NB4 (cell line): ENCODE measurements at regions not wholly inside any gene's neighbourhood (a gene's known extent, or its start where the extent isn't known, plus 50 kb on each side); places are given as distances from the start of the nearest gene placed in this dataset.
"Not testable (repeated sequence)": the region's sequence is repeated elsewhere in the genome, so short reads cannot be mapped to it uniquely, and the experiment has no call there.

Source experiments
- MYC ChIP-seq: IDR thresholded peaks from 2 replicates; pipeline ENCODE4 v1.6.1; 2011; ENCODE audit warnings: low read depth, low read length
- POLR2A ChIP-seq: IDR thresholded peaks from 2 replicates; pipeline ENCODE4 v1.6.1; 2011; ENCODE audit warnings: mild to moderate bottlenecking; ENCODE audit not compliant: insufficient read length; ENCODE audit errors: extremely low read depth
- TF ChIP-seq, protein P1 (sequence below): IDR thresholded peaks from one replicate; pipeline ENCODE4 v1.5.1; 2012; ENCODE audit warnings: low read depth, low read length
- TF ChIP-seq, protein P2 (sequence below): IDR thresholded peaks from 2 replicates; pipeline ENCODE4 v1.6.1; 2011; ENCODE audit warnings: low read depth, low read length

DNA sequence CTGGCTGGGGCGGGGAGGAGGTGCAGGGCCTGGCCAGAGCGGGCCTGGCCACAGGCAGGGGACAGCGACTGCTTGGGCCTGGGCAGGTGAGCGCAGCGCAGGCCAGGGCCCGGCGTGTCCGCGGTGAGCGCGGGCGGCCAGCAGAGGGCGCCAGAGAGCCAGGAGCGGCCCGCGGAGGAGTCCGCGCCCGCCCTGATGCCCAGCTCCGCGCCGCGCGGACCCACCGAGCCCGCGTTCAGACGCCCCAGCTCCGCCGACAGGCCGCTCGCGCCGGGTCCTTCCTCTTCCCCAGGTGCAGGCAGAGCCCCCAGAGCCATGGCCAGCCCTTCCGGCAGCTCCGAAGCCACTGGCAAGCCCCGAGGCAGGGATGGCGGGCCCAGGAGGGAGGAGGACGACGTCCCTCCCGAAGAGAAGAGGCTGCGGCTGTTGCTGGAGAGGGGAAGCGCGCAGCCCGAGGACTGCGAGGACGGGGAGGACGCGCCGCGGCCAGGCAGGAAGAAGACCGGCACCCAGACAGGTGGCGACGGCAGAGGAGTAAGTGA, 171.1 kb upstream of the OSBPL11 start:
- TF ChIP-seq, protein P1, sequence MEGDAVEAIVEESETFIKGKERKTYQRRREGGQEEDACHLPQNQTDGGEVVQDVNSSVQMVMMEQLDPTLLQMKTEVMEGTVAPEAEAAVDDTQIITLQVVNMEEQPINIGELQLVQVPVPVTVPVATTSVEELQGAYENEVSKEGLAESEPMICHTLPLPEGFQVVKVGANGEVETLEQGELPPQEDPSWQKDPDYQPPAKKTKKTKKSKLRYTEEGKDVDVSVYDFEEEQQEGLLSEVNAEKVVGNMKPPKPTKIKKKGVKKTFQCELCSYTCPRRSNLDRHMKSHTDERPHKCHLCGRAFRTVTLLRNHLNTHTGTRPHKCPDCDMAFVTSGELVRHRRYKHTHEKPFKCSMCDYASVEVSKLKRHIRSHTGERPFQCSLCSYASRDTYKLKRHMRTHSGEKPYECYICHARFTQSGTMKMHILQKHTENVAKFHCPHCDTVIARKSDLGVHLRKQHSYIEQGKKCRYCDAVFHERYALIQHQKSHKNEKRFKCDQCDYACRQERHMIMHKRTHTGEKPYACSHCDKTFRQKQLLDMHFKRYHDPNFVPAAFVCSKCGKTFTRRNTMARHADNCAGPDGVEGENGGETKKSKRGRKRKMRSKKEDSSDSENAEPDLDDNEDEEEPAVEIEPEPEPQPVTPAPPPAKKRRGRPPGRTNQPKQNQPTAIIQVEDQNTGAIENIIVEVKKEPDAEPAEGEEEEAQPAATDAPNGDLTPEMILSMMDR: peak; percentile 32
- not testable (repeated sequence) for TF ChIP-seq POLR2A, MYC
- TF ChIP-seq, protein P2, sequence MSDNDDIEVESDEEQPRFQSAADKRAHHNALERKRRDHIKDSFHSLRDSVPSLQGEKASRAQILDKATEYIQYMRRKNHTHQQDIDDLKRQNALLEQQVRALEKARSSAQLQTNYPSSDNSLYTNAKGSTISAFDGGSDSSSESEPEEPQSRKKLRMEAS: not testable (repeated sequence)
